Activated T-helper 2 cell treated with anti-CD3 and anti-CD28 coated beads, Interferon-gamma antibody, Interleukin-2, Interleukin-4, amounts not matched to agents 10 μg/mL and 5 μg/mL and 100 μg/mL, durations not matched to agents 14 hours and 24 hours and 36 hours (primary cell): ENCODE measurements at regions not wholly inside any gene's neighbourhood (a gene's known extent, or its start where the extent isn't known, plus 50 kb on each side); places are given as distances from the start of the nearest gene placed in this dataset.

ENCODE experiments used
- DNase-seq: peaks from one replicate; pipeline ENCODE4 v3.0.0; 2021; ENCODE audit warnings: low spot score
- H3K27ac Mint-ChIP-seq: one replicate; pipeline ENCODE4 v1.8.0; 2021; ENCODE audit warnings: mixed read lengths
- H3K27me3 Mint-ChIP-seq: one replicate; pipeline ENCODE4 v1.8.0; 2021; ENCODE audit warnings: low read depth, mixed read lengths
- H3K36me3 Mint-ChIP-seq: one replicate; pipeline ENCODE4 v1.8.0; 2021; ENCODE audit warnings: low read depth, mixed read lengths
- H3K4me1 Mint-ChIP-seq: one replicate; pipeline ENCODE4 v1.8.0; 2021; ENCODE audit warnings: low read depth, mixed read lengths
- H3K4me3 Mint-ChIP-seq: one replicate; pipeline ENCODE4 v1.8.0; 2021; ENCODE audit warnings: low read depth, mild to moderate bottlenecking, moderate library complexity, mixed read lengths
- H3K9me3 Mint-ChIP-seq: one replicate; pipeline ENCODE4 v1.8.0; 2021; ENCODE audit warnings: mixed read lengths
- intact Hi-C: fragments of 100-400 bp; cut with micrococcal nuclease; formaldehyde crosslinking; loops from one replicate; pipeline ENCODE4 v1.15.1; 2023

DNA sequence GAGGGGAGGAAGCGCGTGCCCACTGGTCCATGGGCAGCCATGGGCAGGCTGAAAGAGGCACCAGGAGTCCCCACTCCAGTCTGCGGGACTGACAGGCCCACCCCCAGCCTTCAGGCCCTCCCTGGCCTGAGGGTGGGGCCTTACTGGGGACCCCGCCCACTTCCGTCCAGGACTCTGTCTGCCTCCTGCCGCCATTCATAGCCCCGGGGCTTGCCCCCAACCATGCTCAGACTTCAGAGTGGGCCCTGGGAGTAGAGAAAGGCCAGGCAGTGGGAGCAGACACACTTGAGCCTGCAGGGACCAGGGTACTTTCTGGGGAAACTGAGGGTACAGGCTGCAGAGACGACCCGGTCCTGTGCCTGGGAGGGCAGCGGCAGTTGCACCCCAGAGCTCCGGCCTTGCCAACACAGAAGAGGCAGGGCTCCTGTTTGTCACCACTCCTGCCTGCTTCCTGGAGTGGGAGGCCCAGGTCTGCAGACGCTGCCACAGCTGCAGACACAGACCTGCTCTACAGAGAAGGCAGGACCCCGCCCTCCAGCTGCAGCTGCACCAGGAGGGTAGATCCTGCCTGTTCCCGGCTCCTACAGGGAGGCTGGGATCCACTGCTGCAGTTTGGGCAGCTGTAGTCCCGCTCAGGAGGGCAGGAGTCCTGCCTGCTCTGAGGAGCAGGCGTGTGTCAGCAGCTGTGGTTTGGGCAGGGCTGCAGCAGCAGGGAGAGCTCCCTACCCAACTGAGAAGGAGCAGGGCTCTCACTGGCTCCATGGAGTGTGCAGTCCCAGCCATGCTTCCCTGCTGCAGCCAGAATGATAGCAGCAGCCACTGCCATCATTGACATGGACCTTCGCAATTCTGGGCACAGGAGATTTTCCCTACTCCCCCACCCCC, 387.9 kb upstream of the ANO3 start:
- no peak overlapping the region for H3K4me3 Mint-ChIP-seq
- H3K36me3 Mint-ChIP-seq: no peaks in the 10 kb centered on the region
- DNase-seq: no peak
- peaks cover 46% of the 10 kb centered on the region for H3K9me3 Mint-ChIP-seq
- H3K27me3 Mint-ChIP-seq: no peaks in the 10 kb centered on the region
- intact Hi-C loops: no loop called here
- H3K4me1 Mint-ChIP-seq: no peaks in the 10 kb centered on the region
- no peak overlapping the region for H3K27ac Mint-ChIP-seq

DNA sequence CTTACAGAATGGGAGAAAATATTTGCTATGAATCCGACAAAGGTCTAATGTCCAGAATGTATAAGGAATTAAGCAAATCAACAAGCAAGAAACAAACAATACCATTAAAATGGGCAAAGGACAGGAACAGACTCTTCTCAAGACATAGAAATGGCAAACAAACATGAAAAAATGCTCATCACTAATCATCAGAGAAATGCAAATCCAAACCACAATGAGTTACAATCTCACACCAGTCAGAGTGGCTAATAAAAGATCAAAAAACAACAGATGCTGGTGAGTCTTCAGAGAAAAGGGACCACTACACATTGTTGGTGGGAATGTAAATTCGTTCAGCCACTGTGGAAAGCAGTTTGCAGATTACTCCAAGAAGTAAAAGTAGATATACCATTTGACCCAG, 382.0 kb upstream of the ANO3 start:
- Mint-ChIP-seq H3K27me3 (no peaks in the 10 kb centered on the region), H3K4me3 (no peak overlapping the region), H3K9me3 (peaks cover 49% of the 10 kb centered on the region), H3K36me3 (no peaks in the 10 kb centered on the region), H3K4me1 (no peaks in the 10 kb centered on the region), H3K27ac (no peak overlapping the region)
- DNase-seq: no peak
- intact Hi-C loops: no loop called here

GRCh38 chr11:25953006-25953405, 378.9 kb upstream of the ANO3 start:
- no peaks in the 10 kb centered on the region for H3K27me3 Mint-ChIP-seq
- H3K36me3 Mint-ChIP-seq: no peaks in the 10 kb centered on the region
- H3K27ac Mint-ChIP-seq: no peak overlapping the region
- peaks cover 43% of the 10 kb centered on the region for H3K9me3 Mint-ChIP-seq
- intact Hi-C loops: no loop called here
- H3K4me1 Mint-ChIP-seq: no peaks in the 10 kb centered on the region
- DNase-seq: no peak
- H3K4me3 Mint-ChIP-seq: no peak overlapping the region

- intact Hi-C loops: no loop called here
- Mint-ChIP-seq H3K9me3 (peaks cover 24% of the 10 kb centered on the region), H3K36me3 (no peaks in the 10 kb centered on the region), H3K4me1 (no peaks in the 10 kb centered on the region), H3K27ac (no peak overlapping the region), H3K27me3 (no peaks in the 10 kb centered on the region), H3K4me3 (no peak overlapping the region)
- DNase-seq: no peak
Observed at GRCh38 chr11:25958045-25958444, 373.9 kb upstream of the ANO3 start.

DNA sequence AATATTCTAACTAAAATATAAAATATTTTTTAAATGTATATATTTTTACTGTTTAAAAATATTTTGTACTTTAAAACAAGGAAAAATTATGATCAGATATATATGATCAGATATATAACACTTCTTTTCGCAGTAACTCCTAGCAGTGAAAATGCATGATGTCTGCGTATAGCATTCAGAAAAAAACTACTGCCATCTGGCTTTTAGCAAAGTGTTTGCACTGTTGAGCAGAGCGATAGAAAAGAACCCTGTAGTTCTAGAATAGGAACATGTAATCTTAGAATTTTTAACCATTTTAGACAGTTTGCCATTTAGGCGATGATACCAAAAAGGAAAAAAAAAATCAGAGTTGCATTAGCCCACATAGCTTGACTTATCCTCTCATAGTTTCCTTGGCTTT, 370.4 kb upstream of the ANO3 start:
- no peak for DNase-seq
- no peak overlapping the region for H3K27ac Mint-ChIP-seq
- peaks cover 12% of the 10 kb centered on the region for H3K9me3 Mint-ChIP-seq
- no peaks in the 10 kb centered on the region for H3K4me1 Mint-ChIP-seq
- intact Hi-C loops: no loop called here
- no peak overlapping the region for H3K4me3 Mint-ChIP-seq
- H3K27me3 Mint-ChIP-seq: no peaks in the 10 kb centered on the region
- no peaks in the 10 kb centered on the region for H3K36me3 Mint-ChIP-seq

DNA sequence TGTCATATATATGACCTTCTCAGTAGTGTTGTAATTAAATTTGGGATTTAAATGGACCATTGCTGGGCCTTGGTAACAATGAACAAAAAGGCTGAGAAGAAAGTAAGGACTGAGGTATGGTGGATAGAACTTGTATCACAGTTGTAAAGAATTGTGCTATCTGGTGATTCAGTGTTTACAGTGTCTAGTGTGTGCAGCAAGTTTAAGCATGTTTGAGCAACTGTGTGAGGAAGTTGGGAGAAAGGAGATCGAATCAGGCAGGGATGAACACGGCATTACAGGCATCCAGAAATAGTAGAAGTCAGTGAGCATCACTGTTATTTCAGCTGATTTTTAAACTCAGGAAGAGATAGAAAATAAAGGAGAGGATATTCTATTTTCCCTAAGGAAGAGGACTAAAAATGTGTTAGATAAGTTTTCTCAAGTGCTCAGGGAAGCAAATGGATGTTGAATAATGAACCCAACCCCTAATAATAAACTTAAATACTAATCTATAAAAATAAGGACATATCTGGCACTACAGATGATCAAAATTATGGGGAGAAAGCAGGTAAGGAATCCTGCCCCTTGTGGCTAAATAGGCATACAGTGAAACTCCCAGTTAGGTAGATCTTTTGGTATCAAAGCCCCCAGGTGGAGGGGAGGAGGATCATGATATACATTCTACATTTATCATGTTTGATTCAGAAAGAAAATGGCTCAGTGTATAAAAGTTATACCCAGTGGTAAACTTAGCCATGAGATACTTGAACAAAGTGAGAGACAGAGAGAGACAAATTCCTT, 361.0 kb upstream of the ANO3 start:
- H3K4me1 Mint-ChIP-seq: no peaks in the 10 kb centered on the region
- H3K27ac Mint-ChIP-seq: no peak overlapping the region
- no peak for DNase-seq
- no peaks in the 10 kb centered on the region for H3K36me3 Mint-ChIP-seq
- H3K9me3 Mint-ChIP-seq: peaks cover 11% of the 10 kb centered on the region
- no peaks in the 10 kb centered on the region for H3K27me3 Mint-ChIP-seq
- no peak overlapping the region for H3K4me3 Mint-ChIP-seq
- intact Hi-C loops: no loop called here

DNA sequence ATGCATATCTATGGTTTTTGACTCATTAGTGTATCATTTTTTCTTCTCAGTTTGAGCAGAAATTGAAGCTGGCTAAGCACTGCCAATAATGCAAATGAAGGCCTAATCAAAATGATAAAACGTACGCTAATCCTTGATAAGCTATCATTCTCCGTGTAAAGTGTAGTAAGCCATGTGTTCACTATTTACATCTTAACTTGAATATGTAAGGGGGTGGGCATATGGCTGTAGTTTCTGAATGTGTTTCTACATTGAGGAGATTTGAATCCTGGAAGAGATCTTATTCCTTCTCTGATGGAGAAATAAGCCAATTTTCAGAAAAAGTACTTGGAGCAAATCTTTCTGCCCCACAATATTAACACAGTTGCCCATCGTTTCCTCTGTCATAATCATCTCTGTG, 351.8 kb upstream of the ANO3 start:
- intact Hi-C loops: no loop called here
- Mint-ChIP-seq H3K4me1 (no peaks in the 10 kb centered on the region), H3K4me3 (no peak overlapping the region), H3K36me3 (no peaks in the 10 kb centered on the region), H3K27ac (no peak overlapping the region), H3K27me3 (no peaks in the 10 kb centered on the region), H3K9me3 (no peaks in the 10 kb centered on the region)
- no peak for DNase-seq

DNA sequence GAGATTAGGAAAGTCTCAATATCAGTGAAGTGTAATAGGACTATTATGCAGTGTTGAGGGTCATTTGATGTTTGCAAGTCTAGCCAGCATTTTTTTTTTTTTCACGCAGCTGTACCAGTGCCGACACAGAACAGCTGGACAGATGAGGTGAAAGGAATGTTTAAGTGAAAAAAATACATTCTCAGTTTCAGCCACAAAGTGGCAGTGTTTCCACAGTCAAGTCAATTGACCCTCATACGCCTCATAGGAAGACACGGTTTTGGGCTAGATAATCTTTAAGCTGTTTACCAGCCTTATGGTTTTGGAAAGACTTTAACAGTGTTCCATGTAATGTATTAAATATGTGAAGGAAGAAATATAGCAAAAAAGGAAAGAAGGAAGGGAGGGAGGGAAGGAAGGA, 349.9 kb upstream of the ANO3 start:
- no peaks in the 10 kb centered on the region for H3K27me3 Mint-ChIP-seq
- H3K9me3 Mint-ChIP-seq: peaks cover 4% of the 10 kb centered on the region
- no peak overlapping the region for H3K4me3 Mint-ChIP-seq
- DNase-seq: no peak
- H3K4me1 Mint-ChIP-seq: no peaks in the 10 kb centered on the region
- H3K27ac Mint-ChIP-seq: no peak overlapping the region
- no peaks in the 10 kb centered on the region for H3K36me3 Mint-ChIP-seq
- intact Hi-C loops: loop anchor here (2.0 kb wide), 1 partner anchor 295 kb away; no protein-coding TSS in a partner anchor

DNA sequence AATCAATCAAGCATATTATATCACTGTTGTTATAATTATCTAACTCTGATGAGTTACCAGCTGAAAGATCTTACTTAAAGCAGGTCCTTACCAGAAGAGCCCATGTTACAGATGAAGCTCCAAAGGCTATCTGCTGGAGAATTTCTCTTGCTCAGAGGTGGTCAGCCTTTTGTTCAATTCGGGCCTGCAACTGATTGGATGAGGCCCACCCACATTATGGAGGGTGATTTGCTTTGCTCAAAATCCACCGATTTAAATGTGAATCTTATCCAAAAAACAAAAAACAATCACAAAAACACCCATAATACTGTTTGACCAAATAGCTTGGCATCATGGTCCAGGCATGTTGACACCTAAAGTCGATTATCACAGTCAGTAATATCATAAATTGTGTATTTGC, 348.6 kb upstream of the ANO3 start:
- no peak overlapping the region for H3K4me3 Mint-ChIP-seq
- H3K36me3 Mint-ChIP-seq: no peaks in the 10 kb centered on the region
- no peaks in the 10 kb centered on the region for H3K4me1 Mint-ChIP-seq
- H3K9me3 Mint-ChIP-seq: peaks cover 4% of the 10 kb centered on the region
- H3K27ac Mint-ChIP-seq: no peak overlapping the region
- no peak for DNase-seq
- no peaks in the 10 kb centered on the region for H3K27me3 Mint-ChIP-seq
- intact Hi-C loops: loop anchor here (2.0 kb wide), 1 partner anchor 294 kb away; no protein-coding TSS in a partner anchor

- DNase-seq: no peak
- Mint-ChIP-seq H3K27me3 (no peaks in the 10 kb centered on the region), H3K36me3 (no peaks in the 10 kb centered on the region), H3K27ac (no peak overlapping the region), H3K4me3 (no peak overlapping the region), H3K9me3 (peaks cover 7% of the 10 kb centered on the region), H3K4me1 (no peaks in the 10 kb centered on the region)
- intact Hi-C loops: no loop called here
Observed at GRCh38 chr11:25988178-25988577, 343.8 kb upstream of the ANO3 start.

GRCh38 chr11:25990406-25990805, 341.5 kb upstream of the ANO3 start:
- intact Hi-C loops: no loop called here
- Mint-ChIP-seq H3K4me3 (no peak overlapping the region), H3K36me3 (no peaks in the 10 kb centered on the region), H3K4me1 (no peaks in the 10 kb centered on the region), H3K27me3 (no peaks in the 10 kb centered on the region), H3K27ac (no peak overlapping the region), H3K9me3 (peaks cover 11% of the 10 kb centered on the region)
- no peak for DNase-seq

DNA sequence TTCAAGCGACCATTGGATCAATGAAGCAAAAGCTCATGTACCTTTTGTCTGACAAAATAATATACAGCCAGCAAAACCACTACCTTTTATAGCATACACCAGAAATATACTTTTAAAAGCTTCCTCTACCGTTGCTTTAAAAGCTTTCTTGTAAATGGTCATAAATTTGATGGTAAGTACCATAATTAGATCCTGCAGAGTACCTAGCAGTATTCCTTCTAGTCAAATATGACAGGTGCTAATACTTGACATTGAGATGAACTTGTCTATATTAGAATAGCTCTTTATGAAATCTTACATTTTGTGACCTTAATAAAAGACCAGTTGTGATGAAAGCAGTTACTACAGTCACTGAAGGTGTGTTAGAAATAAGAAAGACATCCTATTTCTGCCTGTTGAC, 340.5 kb upstream of the ANO3 start:
- Mint-ChIP-seq H3K27me3 (no peaks in the 10 kb centered on the region), H3K4me1 (no peaks in the 10 kb centered on the region), H3K36me3 (no peaks in the 10 kb centered on the region), H3K9me3 (peaks cover 7% of the 10 kb centered on the region), H3K27ac (no peak overlapping the region), H3K4me3 (no peak overlapping the region)
- DNase-seq: no peak
- intact Hi-C loops: no loop called here

- H3K27ac Mint-ChIP-seq: no peak overlapping the region
- H3K4me1 Mint-ChIP-seq: no peaks in the 10 kb centered on the region
- peaks cover 8% of the 10 kb centered on the region for H3K9me3 Mint-ChIP-seq
- no peaks in the 10 kb centered on the region for H3K36me3 Mint-ChIP-seq
- no peak for DNase-seq
- H3K4me3 Mint-ChIP-seq: no peak overlapping the region
- intact Hi-C loops: no loop called here
- H3K27me3 Mint-ChIP-seq: no peaks in the 10 kb centered on the region
Observed at GRCh38 chr11:25992294-25992693, 339.6 kb upstream of the ANO3 start.
